Breast epithelium (tissue), 4 donors: ENCODE measurements at regions not wholly inside any gene's neighbourhood (a gene's known extent, or its start where the extent isn't known, plus 50 kb on each side); places are given as distances from the start of the nearest gene placed in this dataset.

Experiments
- DNase-seq, 2 donors: peaks; one replicate each; pipeline ENCODE4 v3.0.0-alpha.2; 2019; ENCODE audit warnings: low spot score in 2 of 2
- H3K27ac ChIP-seq, 2 donors: fragments of 200-600 bp; sonication (generic) in 1 of 2; one replicate each; pipeline ENCODE4 v1.5.1; 2016 to 2019; ENCODE audit warnings: mild to moderate bottlenecking in 1 of 2
- H3K27me3 ChIP-seq, 2 donors: fragments of 200-600 bp; sonication (generic) in 1 of 2; one replicate each; pipeline versions ENCODE4 v1.5.1 to v1.6.0; 2017 to 2019; ENCODE audit warnings: control low read depth in 1 of 2, mild to moderate bottlenecking in 1 of 2
- H3K36me3 ChIP-seq: fragments of 200-600 bp; one replicate; pipeline ENCODE4 v1.5.1; 2019
- H3K4me1 ChIP-seq, 2 donors: fragments of 200-600 bp; sonication (generic); one replicate each; pipeline ENCODE4 v1.5.1; 2016 to 2019; ENCODE audit warnings: control low read depth in 1 of 2
- H3K4me3 ChIP-seq, 3 donors: fragments of 200-600 bp; sonication (generic); 1 replicate in 2 of 3; 2 replicates in 1 of 3; pipeline ENCODE4 v1.5.1; 2016 to 2019; ENCODE audit warnings: mild to moderate bottlenecking in 3 of 3, moderate library complexity in 2 of 3
- H3K9me3 ChIP-seq, 2 donors: fragments of 200-600 bp; sonication (generic) in 1 of 2; one replicate each; pipeline ENCODE4 v1.5.1; 2016 to 2019; ENCODE audit warnings: control low read depth in 1 of 2
- POLR2A ChIP-seq: fragments of 450-650 bp; IDR thresholded peaks from one replicate; pipeline ENCODE4 v1.6.1; 2016; ENCODE audit warnings: antibody characterized with exemption, mild to moderate bottlenecking, moderate library complexity
- POLR2AphosphoS5 ChIP-seq, 3 donors: sonication (generic); formaldehyde crosslinking; IDR thresholded peaks; one replicate each; pipeline ENCODE4 v1.6.1; 2017; ENCODE audit warnings: antibody characterized with exemption in 3 of 3
- intact Hi-C: fragments of 100-400 bp; cut with DNase I; formaldehyde crosslinking; loops from one replicate; pipeline ENCODE4 v1.15.1; 2023; ENCODE audit warnings: low total_unique reads
- TF ChIP-seq, protein P1 (sequence below), 3 donors: fragments of 450-650 bp; IDR thresholded peaks; one replicate each; pipeline ENCODE4 v1.5.1; 2016 to 2017; ENCODE audit warnings: antibody characterized with exemption in 3 of 3, mild to moderate bottlenecking in 3 of 3, moderate library complexity in 3 of 3

GRCh38 chr12:125436686-125437085 is 371.5 kb downstream of the AACS start:
- H3K27ac ChIP-seq, result no peak overlapping the region
- no peaks in the 10 kb centered on the region for H3K27me3 ChIP-seq
- H3K9me3 ChIP-seq, result no peaks in the 10 kb centered on the region
- DNase-seq, result no peak
- H3K4me1 ChIP-seq, result no peaks in the 10 kb centered on the region
- no peak overlapping the region for H3K4me3 ChIP-seq
- TF ChIP-seq POLR2AphosphoS5 (IDR thresholded peaks at IDR 0.05), result no peak
- TF ChIP-seq, protein P1, sequence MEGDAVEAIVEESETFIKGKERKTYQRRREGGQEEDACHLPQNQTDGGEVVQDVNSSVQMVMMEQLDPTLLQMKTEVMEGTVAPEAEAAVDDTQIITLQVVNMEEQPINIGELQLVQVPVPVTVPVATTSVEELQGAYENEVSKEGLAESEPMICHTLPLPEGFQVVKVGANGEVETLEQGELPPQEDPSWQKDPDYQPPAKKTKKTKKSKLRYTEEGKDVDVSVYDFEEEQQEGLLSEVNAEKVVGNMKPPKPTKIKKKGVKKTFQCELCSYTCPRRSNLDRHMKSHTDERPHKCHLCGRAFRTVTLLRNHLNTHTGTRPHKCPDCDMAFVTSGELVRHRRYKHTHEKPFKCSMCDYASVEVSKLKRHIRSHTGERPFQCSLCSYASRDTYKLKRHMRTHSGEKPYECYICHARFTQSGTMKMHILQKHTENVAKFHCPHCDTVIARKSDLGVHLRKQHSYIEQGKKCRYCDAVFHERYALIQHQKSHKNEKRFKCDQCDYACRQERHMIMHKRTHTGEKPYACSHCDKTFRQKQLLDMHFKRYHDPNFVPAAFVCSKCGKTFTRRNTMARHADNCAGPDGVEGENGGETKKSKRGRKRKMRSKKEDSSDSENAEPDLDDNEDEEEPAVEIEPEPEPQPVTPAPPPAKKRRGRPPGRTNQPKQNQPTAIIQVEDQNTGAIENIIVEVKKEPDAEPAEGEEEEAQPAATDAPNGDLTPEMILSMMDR (IDR thresholded peaks at IDR 0.05), result no peak
- no peak for TF ChIP-seq POLR2A
- no peaks in the 10 kb centered on the region for H3K36me3 ChIP-seq
- intact Hi-C loops, result no loop called here

- Histone ChIP-seq H3K9me3 (peaks cover 0 to 2% of the 10 kb centered on the region in 2 donors), H3K27ac (no peak overlapping the region), H3K27me3 (no peaks in the 10 kb centered on the region), H3K4me1 (no peaks in the 10 kb centered on the region), H3K36me3 (no peaks in the 10 kb centered on the region), H3K4me3 (no peak overlapping the region)
- TF ChIP-seq, protein P1 (IDR thresholded peaks at IDR 0.05), result no peak
- TF ChIP-seq POLR2AphosphoS5 (IDR thresholded peaks at IDR 0.05) (no peak), POLR2A (no peak)
- intact Hi-C loops, result no loop called here
- DNase-seq, result no peak
These were observed 375.2 kb downstream of the AACS start for GRCh38 chr12:125440399-125440798.

- Histone ChIP-seq H3K27me3 (no peaks in the 10 kb centered on the region), H3K9me3 (peaks cover 6 to 8% of the 10 kb centered on the region in 2 donors), H3K36me3 (no peaks in the 10 kb centered on the region), H3K4me1 (no peaks in the 10 kb centered on the region), H3K27ac (no peak overlapping the region), H3K4me3 (no peak overlapping the region)
- intact Hi-C loops, result no loop called here
- TF ChIP-seq, protein P1 (IDR thresholded peaks at IDR 0.05), result no peak
- no peak for TF ChIP-seq POLR2AphosphoS5 (IDR thresholded peaks at IDR 0.05)
- no peak for TF ChIP-seq POLR2A
- DNase-seq, result no peak
These were observed 378.1 kb downstream of the AACS start for GRCh38 chr12:125443341-125443740.

- peaks cover 3 to 28% of the 10 kb centered on the region in 2 donors for H3K9me3 ChIP-seq
These were observed 386.2 kb downstream of the AACS start for GRCh38 chr12:125451408-125451807.

DNA sequence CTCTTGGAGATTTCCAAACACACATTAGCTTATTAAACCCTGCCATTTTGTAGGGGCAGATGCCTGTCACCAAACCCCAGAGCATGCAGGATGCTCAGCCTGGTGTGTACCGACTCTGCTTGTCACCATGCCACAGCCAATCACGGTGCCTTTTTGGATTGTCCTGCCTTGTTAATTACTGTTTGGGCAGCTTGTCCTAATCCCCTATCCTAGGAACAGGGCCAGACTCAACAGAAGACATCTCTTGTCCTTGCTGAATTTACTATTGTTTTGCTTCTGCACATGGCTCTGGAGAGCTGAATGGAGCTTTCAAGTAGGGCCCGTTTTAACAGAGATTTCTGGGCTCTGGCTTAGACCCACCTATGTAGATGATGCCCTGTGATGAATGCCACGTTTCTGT is 388.5 kb downstream of the AACS start:
- no peak for DNase-seq
- TF ChIP-seq, protein P1 (IDR thresholded peaks at IDR 0.05), result no peak
- no peak for TF ChIP-seq POLR2AphosphoS5 (IDR thresholded peaks at IDR 0.05)
- no peak for TF ChIP-seq POLR2A
- Histone ChIP-seq H3K27me3 (no peaks in the 10 kb centered on the region), H3K4me1 (no peaks in the 10 kb centered on the region), H3K4me3 (no peak overlapping the region), H3K36me3 (no peaks in the 10 kb centered on the region), H3K9me3 (peaks cover 3 to 20% of the 10 kb centered on the region in 2 donors), H3K27ac (no peak overlapping the region)
- intact Hi-C loops, result no loop called here

More at GRCh38 chr12:125451408-125451807, 386.2 kb downstream of the AACS start:
- no peak for DNase-seq
- no peak overlapping the region for H3K27ac ChIP-seq
- H3K4me1 ChIP-seq, result no peaks in the 10 kb centered on the region
- intact Hi-C loops, result no loop called here
- H3K36me3 ChIP-seq, result no peaks in the 10 kb centered on the region
- no peak for TF ChIP-seq POLR2A
- TF ChIP-seq, protein P1 (IDR thresholded peaks at IDR 0.05), result no peak
- no peak for TF ChIP-seq POLR2AphosphoS5 (IDR thresholded peaks at IDR 0.05)
- no peaks in the 10 kb centered on the region for H3K27me3 ChIP-seq
- no peak overlapping the region for H3K4me3 ChIP-seq
